Activated naive CD4-positive, alpha-beta T cell treated with anti-CD3 and anti-CD28 coated beads, Interleukin-2, amount 10 ng/mL, durations not matched to agents 7 days and 5 days (primary cell): ENCODE measurements at regions not wholly inside any gene's neighbourhood (a gene's known extent, or its start where the extent isn't known, plus 50 kb on each side); places are given as distances from the start of the nearest gene placed in this dataset.
"Not testable (repeated sequence)": the region's sequence is repeated elsewhere in the genome, so short reads cannot be mapped to it uniquely, and the experiment has no call there.

Experiments
- CTCF ChIA-PET: fragments of 350-600 bp; sonication (Branson Sonifier 250); formaldehyde crosslinking; loops from one replicate; lab custom pipeline; 2021; ENCODE audit warnings: antibody characterized with exemption; lab: Charles Lee
- DNase-seq: peaks from one replicate; pipeline ENCODE4 v3.0.0-alpha.2; 2020
- H3K27ac Mint-ChIP-seq: one replicate; pipeline ENCODE4 v1.8.0; 2021; ENCODE audit warnings: mild to moderate bottlenecking, moderate library complexity, mixed read lengths
- H3K27me3 Mint-ChIP-seq: one replicate; pipeline ENCODE4 v1.8.0; 2021; ENCODE audit warnings: mild to moderate bottlenecking, mixed read lengths
- H3K36me3 Mint-ChIP-seq: one replicate; pipeline ENCODE4 v1.8.0; 2021; ENCODE audit warnings: mixed read lengths
- H3K4me1 Mint-ChIP-seq: one replicate; pipeline ENCODE4 v1.8.0; 2021; ENCODE audit warnings: mixed read lengths
- H3K4me3 Mint-ChIP-seq: one replicate; pipeline ENCODE4 v1.8.0; 2021; ENCODE audit warnings: mild to moderate bottlenecking, moderate library complexity, mixed read lengths
- H3K9me3 Mint-ChIP-seq: one replicate; pipeline ENCODE4 v1.8.0; 2021; ENCODE audit warnings: mixed read lengths

GRCh38 chr14:49159081-49159480, 427.1 kb downstream of the RPS29 start:
- Mint-ChIP-seq H3K27ac (no peak overlapping the region), H3K9me3 (no peaks in the 10 kb centered on the region), H3K4me1 (no peaks in the 10 kb centered on the region), H3K36me3 (no peaks in the 10 kb centered on the region), H3K27me3 (no peaks in the 10 kb centered on the region), H3K4me3 (no peak overlapping the region)
- CTCF ChIA-PET: no interaction called here
- no peak for DNase-seq

GRCh38 chr14:49139593-49139992, 446.6 kb downstream of the RPS29 start:
- Mint-ChIP-seq H3K4me1 (no peaks in the 10 kb centered on the region), H3K4me3 (no peak overlapping the region), H3K9me3 (no peaks in the 10 kb centered on the region), H3K27me3 (no peaks in the 10 kb centered on the region), H3K36me3 (no peaks in the 10 kb centered on the region), H3K27ac (no peak overlapping the region)
- no peak for DNase-seq
- CTCF ChIA-PET: no interaction called here

GRCh38 chr14:49134940-49135339, 451.2 kb downstream of the RPS29 start:
- CTCF ChIA-PET: no interaction called here
- no peak for DNase-seq
- Mint-ChIP-seq H3K4me3 (no peak overlapping the region), H3K27me3 (no peaks in the 10 kb centered on the region), H3K36me3 (no peaks in the 10 kb centered on the region), H3K27ac (no peak overlapping the region), H3K4me1 (no peaks in the 10 kb centered on the region), H3K9me3 (peaks cover 2% of the 10 kb centered on the region)

- CTCF ChIA-PET: no interaction called here
- no peak for DNase-seq
- Mint-ChIP-seq H3K4me3 (no peak overlapping the region), H3K27me3 (no peaks in the 10 kb centered on the region), H3K36me3 (no peaks in the 10 kb centered on the region), H3K9me3 (peaks cover 2% of the 10 kb centered on the region), H3K27ac (no peak overlapping the region), H3K4me1 (no peaks in the 10 kb centered on the region)
Measured at GRCh38 chr14:49121246-49121645, 464.9 kb downstream of the RPS29 start.

- CTCF ChIA-PET: no interaction called here
- H3K27me3 Mint-ChIP-seq: no peaks in the 10 kb centered on the region
- H3K27ac Mint-ChIP-seq: no peak overlapping the region
- no peak overlapping the region for H3K4me3 Mint-ChIP-seq
- no peak for DNase-seq
- no peaks in the 10 kb centered on the region for H3K4me1 Mint-ChIP-seq
- peaks cover 2% of the 10 kb centered on the region for H3K9me3 Mint-ChIP-seq
- no peaks in the 10 kb centered on the region for H3K36me3 Mint-ChIP-seq
Measured at GRCh38 chr14:49114161-49114893, 471.9 kb downstream of the RPS29 start.

GRCh38 chr14:49106741-49107667, 479.2 kb downstream of the RPS29 start:
- no peaks in the 10 kb centered on the region for H3K36me3 Mint-ChIP-seq
- no peak for DNase-seq
- H3K9me3 Mint-ChIP-seq: no peaks in the 10 kb centered on the region
- H3K27me3 Mint-ChIP-seq: no peaks in the 10 kb centered on the region
- H3K27ac Mint-ChIP-seq: no peak overlapping the region
- no peaks in the 10 kb centered on the region for H3K4me1 Mint-ChIP-seq
- H3K4me3 Mint-ChIP-seq: no peak overlapping the region
- CTCF ChIA-PET: no interaction called here

- no peaks in the 10 kb centered on the region for H3K4me1 Mint-ChIP-seq
Measured at GRCh38 chr14:49105956-49106355, 480.2 kb downstream of the RPS29 start.

GRCh38 chr14:49105512-49105911, 480.7 kb downstream of the RPS29 start:
- no peak overlapping the region for H3K27ac Mint-ChIP-seq

More at GRCh38 chr14:49105956-49106355, 480.2 kb downstream of the RPS29 start:
- Mint-ChIP-seq H3K4me3 (no peak overlapping the region), H3K27me3 (no peaks in the 10 kb centered on the region), H3K36me3 (no peaks in the 10 kb centered on the region), H3K9me3 (no peaks in the 10 kb centered on the region), H3K27ac (no peak overlapping the region)
- no peak for DNase-seq
- CTCF ChIA-PET: no interaction called here

GRCh38 chr14:49092345-49092744, 493.8 kb downstream of the RPS29 start:
- no peak overlapping the region for H3K4me3 Mint-ChIP-seq
- H3K36me3 Mint-ChIP-seq: no peaks in the 10 kb centered on the region
- no peak overlapping the region for H3K27ac Mint-ChIP-seq
- H3K9me3 Mint-ChIP-seq: no peaks in the 10 kb centered on the region
- DNase-seq: no peak
- CTCF ChIA-PET: no interaction called here
- H3K4me1 Mint-ChIP-seq: no peaks in the 10 kb centered on the region
- H3K27me3 Mint-ChIP-seq: no peaks in the 10 kb centered on the region

More at GRCh38 chr14:49105512-49105911, 480.7 kb downstream of the RPS29 start:
- CTCF ChIA-PET: no interaction called here
- Mint-ChIP-seq H3K4me1 (no peaks in the 10 kb centered on the region), H3K9me3 (no peaks in the 10 kb centered on the region), H3K36me3 (no peaks in the 10 kb centered on the region), H3K4me3 (no peak overlapping the region), H3K27me3 (no peaks in the 10 kb centered on the region)
- DNase-seq: no peak

GRCh38 chr14:49089107-49089506, 497.1 kb downstream of the RPS29 start:
- H3K9me3 Mint-ChIP-seq: no peaks in the 10 kb centered on the region
- H3K4me3 Mint-ChIP-seq: no peak overlapping the region
- no peaks in the 10 kb centered on the region for H3K27me3 Mint-ChIP-seq
- H3K27ac Mint-ChIP-seq: no peak overlapping the region
- no peak for DNase-seq
- H3K36me3 Mint-ChIP-seq: no peaks in the 10 kb centered on the region
- CTCF ChIA-PET: no interaction called here
- H3K4me1 Mint-ChIP-seq: no peaks in the 10 kb centered on the region

- H3K4me3 Mint-ChIP-seq, H3K36me3 Mint-ChIP-seq, H3K4me1 Mint-ChIP-seq, CTCF ChIA-PET, H3K9me3 Mint-ChIP-seq, H3K27ac Mint-ChIP-seq, H3K27me3 Mint-ChIP-seq, DNase-seq: not testable (repeated sequence)
Measured at GRCh38 chr14:49073292-49073691, 512.9 kb downstream of the RPS29 start.

- no peak for DNase-seq
- Mint-ChIP-seq H3K27me3 (no peaks in the 10 kb centered on the region), H3K9me3 (peaks cover 1% of the 10 kb centered on the region), H3K4me1 (no peaks in the 10 kb centered on the region), H3K4me3 (no peak overlapping the region), H3K27ac (no peak overlapping the region), H3K36me3 (no peaks in the 10 kb centered on the region)
- CTCF ChIA-PET: no interaction called here
Measured at GRCh38 chr14:49058511-49058910, 527.7 kb downstream of the RPS29 start.

- Mint-ChIP-seq H3K9me3 (peaks cover 1% of the 10 kb centered on the region), H3K36me3 (no peaks in the 10 kb centered on the region), H3K4me1 (no peaks in the 10 kb centered on the region), H3K27ac (no peak overlapping the region), H3K4me3 (no peak overlapping the region), H3K27me3 (no peaks in the 10 kb centered on the region)
- DNase-seq: no peak
- CTCF ChIA-PET: no interaction called here
Measured at GRCh38 chr14:49057838-49058510, 528.2 kb downstream of the RPS29 start.

GRCh38 chr14:49056021-49056420, 530.2 kb downstream of the RPS29 start:
- Mint-ChIP-seq H3K4me3 (no peak overlapping the region), H3K9me3 (no peaks in the 10 kb centered on the region), H3K27me3 (no peaks in the 10 kb centered on the region), H3K4me1 (no peaks in the 10 kb centered on the region), H3K36me3 (no peaks in the 10 kb centered on the region), H3K27ac (no peak overlapping the region)
- CTCF ChIA-PET: interaction anchor here (0.6 kb wide), 1 partner anchor 617 kb away, joined by 3 read pairs; no protein-coding TSS in a partner anchor
- no peak for DNase-seq
